Spleen (tissue), 11 donors: ENCODE measurements at regions not wholly inside any gene's neighbourhood (a gene's known extent, or its start where the extent isn't known, plus 50 kb on each side); places are given as distances from the start of the nearest gene placed in this dataset.

Source experiments
- DNase-seq: peaks from one replicate; pipeline ENCODE4 v3.0.0-alpha.2; 2020
- H3K27ac ChIP-seq, 8 donors: fragments of 200-600 bp; sonication (generic) in 7 of 8; 1 replicate in 4 of 8; 2 replicates in 4 of 8; pipeline versions ENCODE4 v1.5.0 to v1.8.0; 2016 to 2021; ENCODE audit warnings: inconsistent platforms in 4 of 8, mild to moderate bottlenecking in 4 of 8, moderate library complexity in 1 of 8
- H3K27me3 ChIP-seq, 7 donors: fragments of 200-600 bp; sonication (generic) in 6 of 7; replicated peaks in 1 of 7; 1 replicate in 4 of 7; 2 replicates in 3 of 7; pipeline versions ENCODE4 v1.5.0 to v1.8.0; 2016 to 2021; ENCODE audit warnings: inconsistent platforms in 3 of 7, mild to moderate bottlenecking in 1 of 7
- H3K36me3 ChIP-seq, 6 donors: fragments of 200-600 bp; sonication (generic) in 5 of 6; 1 replicate in 4 of 6; 2 replicates in 2 of 6; pipeline versions ENCODE4 v1.5.0 to v1.8.0; 2016 to 2021; ENCODE audit warnings: inconsistent platforms in 2 of 6
- H3K4me1 ChIP-seq, 6 donors: fragments of 200-600 bp; sonication (generic) in 5 of 6; 1 replicate in 3 of 6; 2 replicates in 3 of 6; pipeline versions ENCODE4 v1.5.0 to v1.8.0; 2016 to 2021; ENCODE audit warnings: inconsistent platforms in 3 of 6
- H3K4me3 ChIP-seq, 8 donors: fragments of 200-600 bp; sonication (generic) in 7 of 8; 1 replicate in 4 of 8; 2 replicates in 4 of 8; pipeline versions ENCODE4 v1.5.0 to v1.8.0; 2016 to 2021; ENCODE audit warnings: inconsistent platforms in 4 of 8, mild to moderate bottlenecking in 4 of 8, moderate library complexity in 2 of 8
- H3K9me3 ChIP-seq, 8 donors: fragments of 200-600 bp; sonication (generic) in 7 of 8; 1 replicate in 4 of 8; 2 replicates in 4 of 8; pipeline versions ENCODE4 v1.5.0 to v1.8.0; 2016 to 2021; ENCODE audit warnings: inconsistent platforms in 4 of 8
- POLR2A ChIP-seq, 3 donors: fragments of 450-650 bp; IDR thresholded peaks; one replicate each; pipeline ENCODE4 v1.5.1; 2017; ENCODE audit warnings: antibody characterized with exemption in 3 of 3, mild to moderate bottlenecking in 1 of 3
- POLR2AphosphoS5 ChIP-seq, 3 donors: sonication (generic); formaldehyde crosslinking; IDR thresholded peaks; one replicate each; pipeline ENCODE4 v1.5.1; 2017; ENCODE audit warnings: antibody characterized with exemption in 3 of 3
- WGBS, 5 donors: extraction: QIAGEN DNeasy Blood & Tissue Kit in 3 of 5; methylation state at CpG; one replicate each; pipeline versions ENCODE4 v1.1.5 to v1.1.7; 2013 to 2018; 5-methylcytosine and 5-hydroxymethylcytosine counted together
- intact Hi-C: fragments of 100-400 bp; cut with DNase I; formaldehyde crosslinking; loops from one replicate; pipeline ENCODE4 v1.15.0; 2023; ENCODE audit warnings: low total_unique reads
- TF ChIP-seq, protein P1 (sequence below), 11 experiments: fragments of 200-600 bp in 7 of 11; fragments of 450-650 bp in 4 of 11; sonication (generic) in 4 of 11; IDR thresholded peaks in 8 of 11; conservative IDR thresholded peaks in 3 of 11; 1 replicate in 7 of 11; 2 replicates in 4 of 11; pipeline versions ENCODE4 v1.4.0 to v1.8.0; 2016 to 2021; ENCODE audit warnings: antibody characterized with exemption in 11 of 11, inconsistent platforms in 4 of 11, mild to moderate bottlenecking in 1 of 11
- donor health status: healthy with polysubstance abuse.
- donor health status: DM: no; HTN: no; CAD: no; lungs with moderate emphysema.
- donor health status: DM: no; HTN: no; CAD: no.
- donor health status: Bipolar disorder and iron deficiency.
- donor health status: healthy.
- donor health status: DM: no; HTN: no; CAD: no.
- donor health status: DM: yes; HTN: yes; CAD: no.

DNA sequence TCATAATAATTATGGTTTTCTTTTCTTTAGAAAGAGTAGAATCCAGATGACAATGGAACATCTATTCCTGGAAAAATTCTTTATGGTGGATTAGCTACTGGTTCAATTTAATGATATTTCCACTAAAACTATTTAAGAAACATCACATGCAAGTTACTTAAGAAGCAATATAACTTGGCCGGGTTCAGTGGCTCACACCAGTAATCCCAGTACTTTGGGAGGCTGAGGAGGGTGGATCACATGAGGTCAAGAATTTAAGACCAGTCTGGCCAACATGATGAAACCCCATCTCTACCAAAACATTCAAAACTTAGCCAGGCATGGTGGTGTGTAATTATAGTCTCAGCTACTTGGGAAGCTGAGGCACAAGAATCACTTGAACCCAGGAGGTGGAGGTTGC lies 65.9 kb upstream of the SMLR1 start:
- H3K36me3 ChIP-seq: no peaks in the 10 kb centered on the region
- 86 to 98% (median 91%) methylated on average over 1 of the region's 1 CpG for WGBS, 5 donors
- no peaks in the 10 kb centered on the region for H3K27me3 ChIP-seq
- DNase-seq: no peak
- H3K4me1 ChIP-seq: no peaks in the 10 kb centered on the region
- TF ChIP-seq POLR2A (IDR thresholded peaks at IDR 0.05) (no peak), POLR2AphosphoS5 (IDR thresholded peaks at IDR 0.05) (no peak)
- H3K27ac ChIP-seq: no peak overlapping the region
- H3K9me3 ChIP-seq: no peaks in the 10 kb centered on the region
- intact Hi-C loops: no loop called here
- no peak overlapping the region for H3K4me3 ChIP-seq

DNA sequence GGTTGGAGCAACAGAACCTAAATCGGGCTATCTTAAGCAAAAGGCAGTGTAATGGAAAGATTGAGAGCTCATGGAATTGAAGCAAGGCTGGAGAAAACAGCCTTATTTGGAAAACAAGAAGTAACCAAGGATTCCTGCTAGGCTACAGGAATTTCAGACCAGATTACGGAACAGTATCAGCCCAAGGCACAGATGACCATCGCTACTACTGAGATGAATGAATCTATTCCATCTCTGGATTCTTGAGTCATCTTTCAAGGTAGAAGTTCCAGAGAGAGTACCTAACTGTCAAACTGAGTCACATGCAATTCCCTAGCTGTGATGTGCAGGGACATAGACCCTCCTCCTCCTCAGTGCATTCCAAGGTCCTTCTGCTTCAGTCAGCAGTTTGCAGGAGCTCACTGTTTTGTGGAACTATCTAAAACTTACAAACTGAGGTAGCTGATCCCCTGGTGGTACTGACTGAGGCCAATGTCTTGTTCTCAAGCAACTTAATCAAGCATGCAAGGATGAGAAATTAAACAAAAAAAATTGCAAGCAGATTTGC lies 62.0 kb upstream of the SMLR1 start:
- Histone ChIP-seq H3K27me3 (no peaks in the 10 kb centered on the region), H3K4me3 (no peak overlapping the region), H3K36me3 (no peaks in the 10 kb centered on the region), H3K9me3 (no peaks in the 10 kb centered on the region), H3K4me1 (no peaks in the 10 kb centered on the region), H3K27ac (no peak overlapping the region)
- intact Hi-C loops: no loop called here
- WGBS, 5 donors: 86 to 95% (median 88%) methylated on average over 3 of the region's 3 CpGs
- DNase-seq: no peak
- TF ChIP-seq, protein P1, sequence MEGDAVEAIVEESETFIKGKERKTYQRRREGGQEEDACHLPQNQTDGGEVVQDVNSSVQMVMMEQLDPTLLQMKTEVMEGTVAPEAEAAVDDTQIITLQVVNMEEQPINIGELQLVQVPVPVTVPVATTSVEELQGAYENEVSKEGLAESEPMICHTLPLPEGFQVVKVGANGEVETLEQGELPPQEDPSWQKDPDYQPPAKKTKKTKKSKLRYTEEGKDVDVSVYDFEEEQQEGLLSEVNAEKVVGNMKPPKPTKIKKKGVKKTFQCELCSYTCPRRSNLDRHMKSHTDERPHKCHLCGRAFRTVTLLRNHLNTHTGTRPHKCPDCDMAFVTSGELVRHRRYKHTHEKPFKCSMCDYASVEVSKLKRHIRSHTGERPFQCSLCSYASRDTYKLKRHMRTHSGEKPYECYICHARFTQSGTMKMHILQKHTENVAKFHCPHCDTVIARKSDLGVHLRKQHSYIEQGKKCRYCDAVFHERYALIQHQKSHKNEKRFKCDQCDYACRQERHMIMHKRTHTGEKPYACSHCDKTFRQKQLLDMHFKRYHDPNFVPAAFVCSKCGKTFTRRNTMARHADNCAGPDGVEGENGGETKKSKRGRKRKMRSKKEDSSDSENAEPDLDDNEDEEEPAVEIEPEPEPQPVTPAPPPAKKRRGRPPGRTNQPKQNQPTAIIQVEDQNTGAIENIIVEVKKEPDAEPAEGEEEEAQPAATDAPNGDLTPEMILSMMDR (IDR thresholded peaks at IDR 0.05 in 8 of 11, conservative IDR thresholded peaks at IDR 0.05 in 3 of 11): no peak
- TF ChIP-seq POLR2AphosphoS5 (IDR thresholded peaks at IDR 0.05) (no peak), POLR2A (IDR thresholded peaks at IDR 0.05) (no peak)

DNA sequence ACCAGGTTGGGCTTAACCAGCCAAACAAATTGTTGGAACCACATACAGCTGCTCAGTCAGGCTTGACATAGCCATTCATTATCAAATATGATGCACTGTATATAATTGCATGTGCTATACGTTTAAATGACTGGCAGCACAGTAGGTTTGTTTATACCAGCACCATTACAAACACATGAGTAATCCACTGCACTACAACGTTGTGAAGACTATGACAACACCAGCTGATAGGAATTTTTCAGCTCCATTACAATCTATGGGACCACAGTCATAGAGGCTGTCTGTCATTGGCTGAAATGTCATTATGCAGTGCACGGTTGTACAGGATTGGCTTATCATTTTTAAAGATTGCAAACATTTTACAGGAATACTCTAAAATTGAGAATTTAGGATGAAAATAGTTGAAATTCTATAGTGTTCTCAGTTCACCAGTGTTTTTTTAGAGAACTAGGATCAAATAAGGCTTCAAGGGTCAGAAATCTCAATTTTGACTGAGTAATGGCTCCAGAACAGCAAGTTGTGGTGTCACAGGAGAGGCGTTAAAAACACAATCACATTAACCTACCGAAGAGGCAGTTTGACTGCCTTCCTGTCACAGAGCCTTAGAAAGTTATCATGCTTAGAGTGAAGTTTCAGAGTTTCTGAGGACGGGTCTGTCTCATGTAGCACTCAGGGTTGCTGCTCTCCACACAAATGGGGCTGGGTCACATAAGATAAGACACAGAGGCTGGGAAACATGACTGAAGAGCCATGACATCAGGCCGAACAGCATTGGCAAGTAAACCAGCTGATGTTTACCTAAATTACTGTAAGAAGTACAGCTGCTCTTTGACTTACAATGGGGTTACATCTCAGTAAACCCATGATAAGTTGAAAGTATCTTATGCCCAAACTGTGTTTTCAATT lies 60.7 kb upstream of the SMLR1 start:
- Histone ChIP-seq H3K27ac (no peak overlapping the region), H3K36me3 (no peaks in the 10 kb centered on the region), H3K27me3 (no peaks in the 10 kb centered on the region), H3K4me1 (no peaks in the 10 kb centered on the region), H3K9me3 (no peaks in the 10 kb centered on the region), H3K4me3 (no peak overlapping the region)
- intact Hi-C loops: no loop called here
- 72 to 85% (median 83%) methylated on average over 7 of the region's 7 CpGs for WGBS, 5 donors
- DNase-seq: no peak
- TF ChIP-seq POLR2AphosphoS5 (IDR thresholded peaks at IDR 0.05) (no peak), POLR2A (IDR thresholded peaks at IDR 0.05) (no peak)
- TF ChIP-seq, protein P1 (IDR thresholded peaks at IDR 0.05 in 8 of 11, conservative IDR thresholded peaks at IDR 0.05 in 3 of 11): no peak

DNA sequence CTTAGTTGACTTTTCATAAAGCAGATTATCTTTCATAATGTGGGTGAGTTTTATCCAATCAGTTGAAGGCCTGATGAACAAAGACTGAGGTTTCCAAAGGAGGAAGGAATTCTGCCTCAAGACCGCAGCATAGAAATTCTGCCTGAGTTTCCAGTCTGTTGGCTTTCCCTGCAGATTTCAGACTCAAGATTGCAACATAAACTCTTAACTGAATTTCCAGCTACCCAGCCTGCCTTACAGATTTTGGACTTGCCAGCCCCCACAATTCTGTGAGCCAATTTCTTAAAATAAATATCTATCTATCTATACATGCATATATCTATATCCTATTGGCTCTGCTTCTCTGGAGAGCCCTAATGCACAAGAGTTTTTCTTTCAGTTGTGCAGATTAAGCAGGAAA lies 57.3 kb upstream of the SMLR1 start:
- no peak overlapping the region for H3K27ac ChIP-seq
- TF ChIP-seq, protein P1 (IDR thresholded peaks at IDR 0.05 in 8 of 11, conservative IDR thresholded peaks at IDR 0.05 in 3 of 11): no peak
- TF ChIP-seq POLR2AphosphoS5 (IDR thresholded peaks at IDR 0.05) (no peak), POLR2A (IDR thresholded peaks at IDR 0.05) (no peak)
- WGBS, 5 donors: 84 to 95% (median 86%) methylated on average over 1 of the region's 1 CpG
- H3K9me3 ChIP-seq: no peaks in the 10 kb centered on the region
- DNase-seq: no peak
- H3K4me1 ChIP-seq: no peaks in the 10 kb centered on the region
- intact Hi-C loops: no loop called here
- H3K27me3 ChIP-seq: no peaks in the 10 kb centered on the region
- no peaks in the 10 kb centered on the region for H3K36me3 ChIP-seq
- H3K4me3 ChIP-seq: no peak overlapping the region
